IPS DF 4.7 (cell line): ENCODE measurements at regions not wholly inside any gene's neighbourhood (a gene's known extent, or its start where the extent isn't known, plus 50 kb on each side); places are given as distances from the start of the nearest gene placed in this dataset.
A peak's percentile ranks its signal among the peaks of the same experiment; 100 is the strongest.

ENCODE experiments used
- DNase-seq: peaks from one replicate; pipeline ENCODE4 v3.0.0-alpha.2; 2013; ENCODE audit warnings: low spot score; ENCODE audit errors: extremely low read depth

GRCh38 chr2:171225302-171225980, 64.7 kb upstream of the TLK1 start:
- no peak for DNase-seq

- peak; percentile 53 for DNase-seq
Observed at GRCh38 chr2:171217330-171217729, 56.6 kb upstream of the TLK1 start.

DNA sequence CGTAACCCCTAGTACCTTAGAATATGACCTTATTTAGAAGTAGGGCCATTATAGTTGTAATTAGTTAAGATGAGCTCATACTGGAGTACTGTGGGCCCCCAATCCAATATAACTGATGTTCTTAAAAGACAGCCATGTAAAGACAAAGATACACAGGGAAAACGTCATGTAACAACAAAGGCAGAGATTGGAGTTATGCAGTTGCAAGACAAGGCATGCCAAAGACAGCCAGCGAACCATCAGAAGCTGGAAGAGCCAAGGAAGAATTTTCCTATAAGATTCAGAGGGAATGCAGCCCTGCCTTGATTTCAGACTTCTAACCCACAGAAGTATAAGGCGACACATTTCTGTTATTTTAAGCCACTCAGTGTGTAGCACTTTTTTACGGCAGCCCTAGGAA, 55.9 kb upstream of the TLK1 start:
- DNase-seq: no peak

DNA sequence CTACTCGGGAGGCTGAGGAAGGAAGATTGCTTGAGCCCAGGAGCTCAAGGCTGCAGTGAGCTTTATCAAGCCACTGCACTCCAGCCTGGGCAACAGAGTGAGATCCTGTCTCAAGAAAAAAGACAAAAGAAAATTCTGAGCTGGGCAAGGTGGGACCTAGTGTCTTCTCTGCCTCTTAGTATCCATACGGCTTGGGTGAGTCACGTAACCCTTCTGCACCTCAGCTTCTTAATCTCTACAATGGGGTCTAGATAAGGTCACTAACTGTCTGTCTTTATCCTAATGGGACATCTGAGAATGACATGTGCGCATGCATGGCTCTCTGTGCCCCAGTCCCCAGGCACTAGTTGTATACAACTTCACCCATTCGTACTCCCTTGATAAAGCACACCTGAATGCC, 53.4 kb upstream of the TLK1 start:
- no peak for DNase-seq

- DNase-seq: no peak
Observed at GRCh38 chr2:171210864-171211431, 50.3 kb upstream of the TLK1 start.
